ENCODE measurements at regions not wholly inside any gene's neighbourhood (a gene's known extent, or its start where the extent isn't known, plus 50 kb on each side); places are given as distances from the start of the nearest gene placed in this dataset.

GRCh38 chr6:166684170-166684569, 57.1 kb upstream of the RPS6KA2 start:
- Histone ChIP-seq H3K9me3 (ENCODE audit: control insufficient read depth, insufficient read depth, low read length) (no peaks in the 10 kb centered on the region), H3K36me3 (ENCODE audit: control insufficient read depth, insufficient read depth, low read length) (no peaks in the 10 kb centered on the region), H3K4me1 (ENCODE audit: control insufficient read depth, insufficient read depth, low read length) (peaks cover 19% of the 10 kb centered on the region), H3K27ac (ENCODE audit: low read depth, low read length) (no peak overlapping the region), H3K27me3 (ENCODE audit: control insufficient read depth, insufficient read depth, low read length) (no peaks in the 10 kb centered on the region), H3K4me3 (ENCODE audit: low read depth, low read length) (no peak overlapping the region)
- WGBS (ENCODE audit: insufficient coverage) = 86% methylated on average over 4 of the region's 4 CpGs
- DNase-seq (ENCODE audit: low read depth in 4 of 6, low spot score in 6 of 6) = no peak

- no peak overlapping the region for H3K27ac ChIP-seq (ENCODE audit: low read depth, low read length)
- no peaks in the 10 kb centered on the region for H3K9me3 ChIP-seq (ENCODE audit: control insufficient read depth, insufficient read depth, low read length)
- WGBS (ENCODE audit: insufficient coverage) = 93% methylated on average over 9 of the region's 10 CpGs
Measured at GRCh38 chr6:166683477-166683876, 56.4 kb upstream of the RPS6KA2 start.

GRCh38 chr6:166679566-166679965, 52.5 kb upstream of the RPS6KA2 start:
- 97% methylated on average over 30 of the region's 31 CpGs for WGBS (ENCODE audit: insufficient coverage)
- no peaks in the 10 kb centered on the region for H3K27me3 ChIP-seq (ENCODE audit: control insufficient read depth, insufficient read depth, low read length)
- no peaks in the 10 kb centered on the region for H3K9me3 ChIP-seq (ENCODE audit: control insufficient read depth, insufficient read depth, low read length)
- peaks cover 8% of the 10 kb centered on the region for H3K4me1 ChIP-seq (ENCODE audit: control insufficient read depth, insufficient read depth, low read length)
- DNase-seq (ENCODE audit: low read depth in 4 of 6, low spot score in 6 of 6) = no peak
- H3K27ac ChIP-seq (ENCODE audit: low read depth, low read length) = no peak overlapping the region
- no peak overlapping the region for H3K4me3 ChIP-seq (ENCODE audit: low read depth, low read length)
- no peaks in the 10 kb centered on the region for H3K36me3 ChIP-seq (ENCODE audit: control insufficient read depth, insufficient read depth, low read length)

More at GRCh38 chr6:166683477-166683876, 56.4 kb upstream of the RPS6KA2 start:
- peaks cover 19% of the 10 kb centered on the region for H3K4me1 ChIP-seq (ENCODE audit: control insufficient read depth, insufficient read depth, low read length)
- no peak overlapping the region for H3K4me3 ChIP-seq (ENCODE audit: low read depth, low read length)
- no peaks in the 10 kb centered on the region for H3K36me3 ChIP-seq (ENCODE audit: control insufficient read depth, insufficient read depth, low read length)
- no peak for DNase-seq (ENCODE audit: low read depth in 4 of 6, low spot score in 6 of 6)
- H3K27me3 ChIP-seq (ENCODE audit: control insufficient read depth, insufficient read depth, low read length) = no peaks in the 10 kb centered on the region

GRCh38 chr6:166678426-166678825, 51.4 kb upstream of the RPS6KA2 start:
- Histone ChIP-seq H3K9me3 (ENCODE audit: control insufficient read depth, insufficient read depth, low read length) (no peaks in the 10 kb centered on the region), H3K4me1 (ENCODE audit: control insufficient read depth, insufficient read depth, low read length) (peaks cover 11% of the 10 kb centered on the region), H3K27ac (ENCODE audit: low read depth, low read length) (no peak overlapping the region), H3K27me3 (ENCODE audit: control insufficient read depth, insufficient read depth, low read length) (no peaks in the 10 kb centered on the region), H3K4me3 (ENCODE audit: low read depth, low read length) (no peak overlapping the region), H3K36me3 (ENCODE audit: control insufficient read depth, insufficient read depth, low read length) (no peaks in the 10 kb centered on the region)
- WGBS (ENCODE audit: insufficient coverage) = 91% methylated on average over 8 of the region's 10 CpGs
- no peak for DNase-seq (ENCODE audit: low read depth in 4 of 6, low spot score in 6 of 6)

- H3K9me3 ChIP-seq (ENCODE audit: control insufficient read depth, insufficient read depth, low read length) = no peaks in the 10 kb centered on the region
- H3K4me3 ChIP-seq (ENCODE audit: low read depth, low read length) = no peak overlapping the region
- 89% methylated on average over 6 of the region's 6 CpGs for WGBS (ENCODE audit: insufficient coverage)
- H3K27ac ChIP-seq (ENCODE audit: low read depth, low read length) = no peak overlapping the region
- no peaks in the 10 kb centered on the region for H3K27me3 ChIP-seq (ENCODE audit: control insufficient read depth, insufficient read depth, low read length)
- H3K36me3 ChIP-seq (ENCODE audit: control insufficient read depth, insufficient read depth, low read length) = no peaks in the 10 kb centered on the region
- peaks cover 16% of the 10 kb centered on the region for H3K4me1 ChIP-seq (ENCODE audit: control insufficient read depth, insufficient read depth, low read length)
- no peak for DNase-seq (ENCODE audit: low read depth in 4 of 6, low spot score in 6 of 6)
Measured at GRCh38 chr6:166677941-166678340, 50.9 kb upstream of the RPS6KA2 start.
